T47D (cell line): ENCODE measurements at regions not wholly inside any gene's neighbourhood (a gene's known extent, or its start where the extent isn't known, plus 50 kb on each side); places are given as distances from the start of the nearest gene placed in this dataset.

ENCODE experiments used
- DNase-seq, 2 experiments: peaks; one replicate each; pipeline versions ENCODE4 v3.0.0 to v3.0.0-alpha.2; 2011 to 2012; ENCODE audit warnings: low read depth in 1 of 2, low spot score in 1 of 2
- JUND ChIP-seq: IDR thresholded peaks from 2 replicates; pipeline ENCODE4 v1.6.1; 2012; ENCODE audit warnings: low read depth
- in situ Hi-C: cut with HindIII; loops from 2 replicates; pipeline ENCODE4 v1.10.0; 2016; ENCODE audit warnings: low sequenced_read_pairs, low pct_unique_long_range_greater_than_20kb

DNA sequence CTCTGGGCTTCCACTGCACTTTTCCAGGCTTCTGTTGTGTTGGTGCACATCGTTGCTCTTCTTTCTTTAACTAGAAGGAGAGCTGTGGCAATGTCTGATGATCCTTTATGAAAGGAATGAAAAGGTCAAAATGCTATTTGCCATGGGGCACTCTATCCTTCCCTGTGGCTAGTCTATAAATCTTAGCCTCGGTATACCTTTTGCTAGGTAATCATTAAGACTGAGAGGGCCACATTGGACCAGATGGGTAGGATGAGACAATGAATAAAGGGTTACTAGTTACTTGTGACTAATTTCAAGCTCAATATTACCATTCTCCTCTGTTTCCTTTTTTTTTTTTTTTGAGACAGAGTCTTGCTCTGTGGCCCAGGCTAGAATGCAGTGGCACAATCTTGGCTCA lies 89.4 kb upstream of the C1orf87 start:
- DNase-seq, result no peak
- in situ Hi-C loops, result no loop called here

DNA sequence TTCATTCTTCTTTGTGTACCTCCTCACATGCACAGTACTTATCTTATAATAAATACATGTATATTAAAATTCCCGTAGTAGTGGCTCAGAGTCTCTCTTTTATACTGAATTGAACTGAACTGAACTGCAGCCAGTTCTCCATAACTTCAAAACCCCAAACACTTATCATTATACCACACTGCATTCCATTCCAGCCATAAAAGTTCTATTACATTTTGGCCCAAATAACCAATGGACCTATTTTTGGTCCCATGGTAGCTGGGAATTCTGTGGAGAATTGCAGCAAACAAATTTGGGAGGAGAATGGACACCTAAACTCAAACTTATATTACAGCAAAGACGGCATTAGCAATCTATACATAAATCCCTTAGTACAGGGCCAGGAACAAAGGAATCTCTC lies 86.6 kb upstream of the C1orf87 start:
- DNase-seq, result no peak
- in situ Hi-C loops, result no loop called here
- TF ChIP-seq JUND, result no peak

More for the DNA sequence above, 89.4 kb upstream of the C1orf87 start:
- no peak for TF ChIP-seq JUND

DNA sequence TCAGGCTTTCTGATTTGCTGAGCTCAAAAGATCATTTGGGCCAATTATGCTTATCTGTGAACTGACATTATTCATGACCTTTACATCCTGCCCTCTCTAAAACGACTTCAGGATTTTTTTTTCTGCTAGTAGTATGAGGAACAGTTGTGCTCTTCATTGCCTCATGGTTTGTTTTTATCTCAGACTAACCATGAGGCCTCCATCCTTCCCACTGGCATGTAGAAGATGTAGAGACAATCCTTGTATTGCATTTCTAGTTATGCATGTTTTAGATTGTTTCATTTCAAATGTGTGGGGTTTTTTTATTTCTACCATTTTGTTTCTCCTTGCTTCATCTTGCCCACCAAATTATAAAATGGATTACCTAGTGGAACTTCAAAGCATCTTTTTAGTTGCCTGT lies 82.8 kb upstream of the C1orf87 start:
- in situ Hi-C loops, result no loop called here
- no peak for TF ChIP-seq JUND
- DNase-seq, result no peak

DNA sequence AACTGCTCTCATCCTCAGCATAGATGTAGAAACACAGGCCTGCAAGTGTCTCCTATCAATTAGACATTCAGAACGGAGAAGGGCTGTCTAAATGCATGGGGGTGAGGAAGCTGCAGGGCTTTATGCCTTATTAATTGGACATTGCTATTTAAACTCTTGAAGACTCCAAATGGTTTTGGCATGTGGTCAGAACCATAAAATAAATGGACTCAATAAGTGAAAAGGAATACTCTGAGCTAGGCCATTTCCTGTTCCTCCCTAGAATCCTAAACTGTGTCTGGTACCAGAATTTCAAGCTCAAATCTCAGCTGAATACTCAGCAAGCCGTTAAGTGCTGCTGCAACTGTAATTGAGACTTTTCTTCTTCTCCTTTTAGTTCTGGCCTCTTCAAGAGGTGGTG lies 80.4 kb upstream of the C1orf87 start:
- TF ChIP-seq JUND, result no peak
- DNase-seq, result no peak
- in situ Hi-C loops, result no loop called here

DNA sequence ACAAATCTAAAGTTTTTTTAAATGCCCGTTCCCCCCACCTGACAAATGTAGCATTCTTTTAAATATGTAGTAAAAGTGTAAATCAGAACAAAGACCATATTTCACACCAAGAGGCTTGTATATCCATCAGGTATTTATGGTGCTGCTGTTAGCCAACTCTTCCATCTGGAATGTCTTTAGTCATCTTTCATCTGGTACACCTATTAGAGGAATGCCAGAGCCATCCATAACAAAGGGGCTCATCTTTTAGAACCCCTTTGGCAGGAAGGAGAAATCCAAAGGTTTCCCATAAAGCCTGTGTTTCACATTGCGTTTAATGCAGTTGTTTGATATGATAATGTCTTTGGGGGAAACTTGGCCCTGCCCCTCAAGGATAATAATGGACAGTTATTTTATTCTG lies 79.3 kb upstream of the C1orf87 start:
- in situ Hi-C loops, result no loop called here
- no peak for DNase-seq
- no peak for TF ChIP-seq JUND

DNA sequence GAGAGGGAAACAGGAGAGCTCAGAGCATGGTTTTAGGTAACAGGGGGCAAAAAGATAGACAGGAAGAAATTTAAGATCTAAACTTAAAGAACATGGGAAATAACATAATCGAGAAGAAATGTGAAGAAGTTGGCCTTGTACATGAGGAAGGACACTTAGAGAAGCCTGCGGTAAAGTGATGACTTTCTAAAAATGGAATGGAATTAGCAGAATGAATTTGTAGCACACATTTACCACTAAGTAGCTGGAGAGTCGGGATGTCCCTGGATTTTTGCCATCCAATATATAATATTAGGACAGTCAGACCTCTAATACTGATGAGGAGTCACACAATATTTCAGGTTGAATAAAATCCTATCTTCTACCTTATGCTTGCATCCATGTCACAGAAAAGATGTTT lies 77.7 kb upstream of the C1orf87 start:
- no peak for DNase-seq
- in situ Hi-C loops, result no loop called here
- no peak for TF ChIP-seq JUND

DNA sequence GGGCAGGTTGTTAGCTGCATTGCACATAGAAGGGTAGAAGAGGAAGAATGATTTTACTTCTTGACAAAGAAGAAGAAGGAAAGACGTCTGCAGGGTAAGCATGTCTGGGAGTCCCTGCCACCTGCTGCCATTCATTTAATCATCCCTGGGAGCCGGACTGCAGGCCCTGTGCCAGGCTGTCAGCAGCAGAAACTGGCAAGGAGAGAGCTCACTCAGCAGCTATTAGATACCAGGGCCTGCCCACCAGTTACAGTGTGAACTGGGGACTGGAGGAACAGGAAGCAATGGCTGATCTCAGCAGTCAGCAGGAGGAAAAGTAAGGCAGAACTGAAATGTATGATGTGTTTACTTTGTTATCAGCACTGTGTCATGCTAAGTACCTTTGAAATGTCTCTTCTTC lies 75.7 kb upstream of the C1orf87 start:
- in situ Hi-C loops, result no loop called here
- no peak for DNase-seq

DNA sequence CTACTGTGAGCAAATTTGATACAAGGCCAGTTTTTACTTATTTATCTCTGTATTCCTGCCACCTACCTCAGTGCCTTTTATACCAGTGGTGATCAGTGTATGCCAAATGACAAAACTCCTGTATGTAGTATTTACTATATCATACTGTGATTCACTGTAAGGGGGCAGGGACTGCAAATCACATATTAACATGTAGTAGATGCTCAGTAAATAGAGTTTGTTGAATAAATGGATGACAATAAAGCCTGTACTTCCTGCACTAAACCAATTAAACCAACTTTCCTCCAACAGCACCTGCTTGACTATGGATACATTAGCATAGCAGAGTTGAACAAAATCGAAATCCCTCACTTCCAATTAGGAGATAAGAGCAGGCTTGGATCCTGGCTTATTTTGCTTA lies 73.3 kb upstream of the C1orf87 start:
- in situ Hi-C loops, result no loop called here
- TF ChIP-seq JUND, result no peak

More for the DNA sequence above, 75.7 kb upstream of the C1orf87 start:
- TF ChIP-seq JUND, result no peak

DNA sequence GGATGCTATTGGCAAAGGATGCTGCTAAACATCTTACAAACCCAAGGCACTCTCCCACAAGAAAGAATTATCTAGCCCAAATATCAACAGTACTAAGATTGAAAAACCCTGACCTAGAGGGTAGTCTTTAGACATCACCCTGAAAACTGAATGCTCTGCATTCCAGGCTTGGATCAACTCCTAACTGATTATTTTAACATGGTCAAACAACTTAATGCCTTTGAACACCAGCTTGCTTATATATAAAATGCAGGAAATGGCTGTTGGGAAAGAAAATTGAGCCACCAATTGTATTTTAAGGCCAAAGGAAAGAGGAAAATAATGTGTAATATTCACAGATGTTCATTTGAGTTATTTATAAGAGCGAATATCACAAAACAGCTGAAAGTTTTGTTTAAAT lies 72.2 kb upstream of the C1orf87 start:
- DNase-seq, result no peak
- TF ChIP-seq JUND, result no peak
- in situ Hi-C loops, result no loop called here

More for the DNA sequence above, 73.3 kb upstream of the C1orf87 start:
- no peak for DNase-seq

DNA sequence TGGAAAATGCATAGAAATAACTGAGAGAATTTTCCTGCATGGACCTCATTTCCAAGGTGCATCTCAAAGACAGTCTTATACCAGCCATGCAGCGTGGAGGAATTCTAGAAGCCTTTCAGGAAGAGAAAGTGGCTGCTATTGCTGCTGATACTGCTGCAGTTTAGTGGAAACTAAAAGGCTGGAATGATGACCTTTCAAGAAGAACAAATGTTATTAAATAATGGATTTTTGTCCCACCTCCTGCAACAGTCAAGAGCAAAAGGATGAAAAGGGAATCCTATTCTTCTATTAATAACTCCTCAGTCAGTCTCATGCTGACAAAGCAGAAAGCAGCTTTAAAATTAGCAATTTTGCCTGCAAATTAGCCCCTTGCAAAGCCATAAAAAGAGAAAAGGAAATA lies 68.2 kb upstream of the C1orf87 start:
- TF ChIP-seq JUND, result no peak
- in situ Hi-C loops, result no loop called here
- no peak for DNase-seq

DNA sequence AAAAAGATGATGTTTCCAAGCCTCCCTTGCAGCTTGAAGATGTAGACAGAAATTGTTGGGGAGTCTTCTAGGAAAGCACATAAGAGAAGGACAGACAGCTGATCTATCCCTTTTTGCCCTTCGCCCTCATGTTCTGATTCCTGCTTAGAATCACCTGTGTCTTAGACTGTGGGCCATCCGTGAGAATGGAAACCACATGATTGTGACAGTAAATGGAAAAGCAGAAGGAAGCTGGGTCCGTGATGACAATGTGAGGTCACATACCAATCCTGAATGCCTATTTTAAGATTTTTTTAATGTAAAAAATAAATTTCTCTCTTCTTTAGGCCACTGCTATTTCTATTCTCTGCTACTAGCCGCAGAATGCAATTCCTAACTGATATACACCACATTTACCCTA lies 67.7 kb upstream of the C1orf87 start:
- in situ Hi-C loops, result no loop called here
- no peak for TF ChIP-seq JUND
- DNase-seq, result no peak

DNA sequence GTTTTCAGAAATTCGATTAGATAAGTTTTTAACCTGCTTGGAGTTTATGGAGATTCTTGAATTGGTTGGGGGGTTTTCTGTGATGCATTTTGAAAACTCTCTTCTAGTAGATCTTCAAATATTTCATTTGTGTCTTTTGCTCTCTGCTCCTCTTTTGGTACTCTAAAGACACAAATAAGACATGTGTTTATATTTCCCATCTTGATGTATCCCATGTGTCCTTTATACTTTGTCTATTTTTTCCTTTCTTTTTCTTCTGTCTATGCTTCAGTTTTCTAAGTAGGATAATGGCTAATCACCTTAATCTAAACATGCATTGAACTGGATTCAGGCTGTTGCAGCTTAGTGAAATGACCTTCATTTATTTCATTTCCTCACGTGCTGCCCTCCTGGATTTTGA lies 63.8 kb upstream of the C1orf87 start:
- no peak for TF ChIP-seq JUND

DNA sequence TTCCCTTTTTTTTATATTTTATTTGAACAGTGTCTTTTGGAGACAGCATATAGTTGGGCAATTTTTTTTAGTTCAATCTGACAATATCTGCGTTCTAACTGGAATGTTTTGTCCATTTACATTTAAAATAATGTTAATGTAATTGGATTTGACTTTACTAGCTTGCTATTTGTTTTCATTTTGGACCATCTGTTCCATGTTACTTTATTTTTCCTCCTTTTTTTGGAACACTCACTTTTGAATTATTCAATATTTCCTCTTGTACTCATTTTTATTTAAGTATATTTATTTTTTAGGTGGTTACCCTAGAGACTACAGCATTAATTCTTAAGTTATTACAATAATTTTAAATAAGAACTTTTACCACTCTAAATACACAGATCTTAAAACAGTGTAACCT lies 62.8 kb upstream of the C1orf87 start:
- DNase-seq, result no peak
- no peak for TF ChIP-seq JUND
- in situ Hi-C loops, result no loop called here

More for the DNA sequence above, 63.8 kb upstream of the C1orf87 start:
- in situ Hi-C loops, result no loop called here
- no peak for DNase-seq

DNA sequence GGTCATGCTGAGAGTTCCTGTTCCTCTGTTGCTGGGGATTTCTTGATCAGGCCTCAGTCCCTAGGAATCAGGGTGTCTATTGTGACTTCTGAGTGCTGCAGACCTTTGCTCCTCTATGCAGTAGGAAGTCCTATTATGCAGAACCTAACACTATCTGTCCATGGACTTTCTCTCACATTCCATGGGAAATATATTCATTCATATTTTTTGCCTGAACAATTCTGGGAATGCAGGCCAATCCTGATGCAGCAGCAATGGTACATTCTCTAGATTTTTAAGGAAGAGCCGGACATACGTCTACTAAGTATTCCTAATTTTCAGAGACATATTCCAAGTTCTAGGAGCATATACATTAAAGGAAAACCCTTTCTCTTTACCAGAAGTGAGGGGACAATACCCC lies 61.1 kb upstream of the C1orf87 start:
- TF ChIP-seq JUND, result no peak
- no peak for DNase-seq
- in situ Hi-C loops, result no loop called here
